Upper lobe of left lung (tissue), 4 donors: ENCODE measurements at regions not wholly inside any gene's neighbourhood (a gene's known extent, or its start where the extent isn't known, plus 50 kb on each side); places are given as distances from the start of the nearest gene placed in this dataset.

ENCODE experiments used
- EP300 ChIP-seq, 4 donors: sonication (generic); formaldehyde crosslinking; IDR thresholded peaks; one replicate each; pipeline ENCODE4 v1.5.1; 2017; ENCODE audit warnings: antibody characterized with exemption in 4 of 4, control low read depth in 2 of 4
- TF ChIP-seq, protein P1 (sequence below), 6 experiments: fragments of 450-650 bp in 4 of 6; fragments of 200-600 bp in 2 of 6; sonication (generic) in 2 of 6; IDR thresholded peaks; one replicate each; pipeline ENCODE4 v1.5.1; 2016 to 2019; ENCODE audit warnings: antibody characterized with exemption in 6 of 6

DNA sequence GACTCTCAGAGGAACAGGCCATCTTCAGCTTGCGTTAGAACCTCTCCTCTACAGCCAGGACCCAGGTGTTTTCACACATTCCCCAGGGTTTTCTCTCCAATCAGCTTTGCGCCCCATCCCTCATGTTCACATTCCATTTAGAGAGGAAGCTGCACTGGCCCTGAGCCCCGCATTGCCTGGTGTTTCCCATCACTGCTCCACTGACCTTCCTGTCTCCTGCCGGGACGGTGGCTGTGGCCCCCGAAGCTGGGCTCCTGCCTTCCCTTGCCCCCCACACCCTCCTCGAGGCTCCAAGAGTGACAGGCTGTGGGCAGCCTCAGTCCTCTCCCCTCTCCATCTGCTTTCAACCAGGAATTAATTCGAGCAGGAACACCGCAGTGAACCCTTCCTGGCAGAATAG lies 357.3 kb downstream of the THBS2 start:
- TF ChIP-seq, protein P1, sequence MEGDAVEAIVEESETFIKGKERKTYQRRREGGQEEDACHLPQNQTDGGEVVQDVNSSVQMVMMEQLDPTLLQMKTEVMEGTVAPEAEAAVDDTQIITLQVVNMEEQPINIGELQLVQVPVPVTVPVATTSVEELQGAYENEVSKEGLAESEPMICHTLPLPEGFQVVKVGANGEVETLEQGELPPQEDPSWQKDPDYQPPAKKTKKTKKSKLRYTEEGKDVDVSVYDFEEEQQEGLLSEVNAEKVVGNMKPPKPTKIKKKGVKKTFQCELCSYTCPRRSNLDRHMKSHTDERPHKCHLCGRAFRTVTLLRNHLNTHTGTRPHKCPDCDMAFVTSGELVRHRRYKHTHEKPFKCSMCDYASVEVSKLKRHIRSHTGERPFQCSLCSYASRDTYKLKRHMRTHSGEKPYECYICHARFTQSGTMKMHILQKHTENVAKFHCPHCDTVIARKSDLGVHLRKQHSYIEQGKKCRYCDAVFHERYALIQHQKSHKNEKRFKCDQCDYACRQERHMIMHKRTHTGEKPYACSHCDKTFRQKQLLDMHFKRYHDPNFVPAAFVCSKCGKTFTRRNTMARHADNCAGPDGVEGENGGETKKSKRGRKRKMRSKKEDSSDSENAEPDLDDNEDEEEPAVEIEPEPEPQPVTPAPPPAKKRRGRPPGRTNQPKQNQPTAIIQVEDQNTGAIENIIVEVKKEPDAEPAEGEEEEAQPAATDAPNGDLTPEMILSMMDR (IDR thresholded peaks at IDR 0.05), result no peak
- TF ChIP-seq EP300 (IDR thresholded peaks at IDR 0.05), result no peak
